ENCODE measurements at regions not wholly inside any gene's neighbourhood (a gene's known extent, or its start where the extent isn't known, plus 50 kb on each side); places are given as distances from the start of the nearest gene placed in this dataset.

- TF ChIP-seq, protein P1, sequence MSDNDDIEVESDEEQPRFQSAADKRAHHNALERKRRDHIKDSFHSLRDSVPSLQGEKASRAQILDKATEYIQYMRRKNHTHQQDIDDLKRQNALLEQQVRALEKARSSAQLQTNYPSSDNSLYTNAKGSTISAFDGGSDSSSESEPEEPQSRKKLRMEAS (IDR thresholded peaks at IDR 0.05), result no peak
- TF ChIP-seq TCF12 (IDR thresholded peaks at IDR 0.05; ENCODE audit: low read depth), result no peak
- TF ChIP-seq EP300 (IDR thresholded peaks at IDR 0.05; ENCODE audit: borderline replicate concordance), result no peak
Measured at GRCh38 chr12:28755027-28755426, 394.1 kb upstream of the FAR2 start.

Data from Ishikawa (cell line).